RCC 7860 (cell line): ENCODE measurements at regions not wholly inside any gene's neighbourhood (a gene's known extent, or its start where the extent isn't known, plus 50 kb on each side); places are given as distances from the start of the nearest gene placed in this dataset.
A peak's percentile ranks its signal among the peaks of the same experiment; 100 is the strongest.
"Not testable (repeated sequence)": the region's sequence is repeated elsewhere in the genome, so short reads cannot be mapped to it uniquely, and the experiment has no call there.

Source experiments
- DNase-seq: peaks from one replicate; pipeline ENCODE4 v3.0.0-alpha.2; 2015; ENCODE audit warnings: low spot score
- FAIRE-seq: peaks from 2 replicates; lab custom pipeline; 2012; peaks lifted over from hg19 to GRCh38; lab: Jason Lieb, UNC

- FAIRE-seq (no peak), DNase-seq (no peak)
These were observed 78.2 kb downstream of the HACD1 start for GRCh38 chr10:17538941-17539340.

- FAIRE-seq (no peak), DNase-seq (no peak)
These were observed 79.9 kb downstream of the HACD1 start for GRCh38 chr10:17537281-17537680.

- no peak for DNase-seq
- FAIRE-seq = no peak
These were observed 81.0 kb downstream of the HACD1 start for GRCh38 chr10:17536221-17536620.

GRCh38 chr10:17533731-17534130 lies 79.3 kb upstream of the ST8SIA6 start:
- FAIRE-seq = no peak
- DNase-seq = no peak

DNA sequence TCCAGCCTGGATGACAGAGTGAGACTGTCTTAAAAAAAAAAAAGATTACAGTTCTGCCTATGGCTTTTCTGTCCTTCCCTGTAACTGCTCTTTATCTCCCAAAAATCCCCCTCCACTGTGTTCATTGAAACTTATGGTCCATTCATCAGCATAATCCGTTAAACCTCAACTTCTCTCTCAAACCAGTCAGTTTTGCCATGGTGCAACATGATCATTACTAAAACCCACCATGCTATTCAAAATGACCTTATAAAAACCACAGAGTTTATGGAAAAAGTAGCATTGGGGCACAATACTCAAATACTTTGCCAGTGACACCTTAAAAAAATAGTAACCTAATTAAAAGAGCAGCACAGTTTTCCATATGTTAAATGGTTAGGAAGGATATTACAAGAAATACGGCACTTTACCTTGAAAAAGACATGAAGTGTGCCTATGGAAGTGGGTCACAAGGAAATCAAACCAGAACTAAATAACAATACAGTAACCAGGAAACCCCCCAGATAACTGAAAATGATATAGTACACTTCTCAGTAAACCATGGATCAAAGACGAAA lies 74.0 kb upstream of the ST8SIA6 start:
- DNase-seq (no peak), FAIRE-seq (no peak)

- peak; percentile 19 for DNase-seq
- no peak for FAIRE-seq
These were observed 73.2 kb upstream of the ST8SIA6 start for GRCh38 chr10:17527514-17528146.

- not testable (repeated sequence) for FAIRE-seq, DNase-seq
These were observed 72.2 kb upstream of the ST8SIA6 start for GRCh38 chr10:17526571-17526970.

- FAIRE-seq = no peak
These were observed 69.5 kb upstream of the ST8SIA6 start for GRCh38 chr10:17523917-17524316.

DNA sequence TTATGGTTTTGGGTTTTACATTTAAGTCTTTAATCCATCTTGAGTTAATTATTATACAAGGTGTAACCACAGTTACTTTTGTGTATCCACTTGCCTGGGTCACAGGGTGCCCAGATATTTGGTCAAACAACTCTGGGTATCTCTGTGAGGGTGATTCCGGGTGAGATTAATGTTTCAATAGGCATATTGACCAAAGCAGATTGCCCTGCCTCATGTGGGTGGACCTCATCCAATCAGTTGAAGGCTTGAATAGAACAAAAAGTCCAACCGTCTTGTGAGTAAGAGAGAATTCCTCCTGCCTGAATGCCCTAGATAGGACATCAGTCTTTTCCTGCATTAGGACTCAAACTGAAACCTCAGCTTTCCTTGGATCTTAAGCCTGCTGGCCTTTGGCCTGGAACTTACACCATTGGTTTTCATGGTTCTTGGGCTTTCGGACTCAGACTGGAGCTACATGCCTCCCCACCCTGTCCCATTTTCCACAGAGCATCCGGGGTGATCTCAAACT lies 68.9 kb upstream of the ST8SIA6 start:
- peak; percentile 25 for DNase-seq
- peak; percentile 68 for FAIRE-seq

More at GRCh38 chr10:17523917-17524316, 69.5 kb upstream of the ST8SIA6 start:
- no peak for DNase-seq

- FAIRE-seq, DNase-seq: not testable (repeated sequence)
These were observed 67.9 kb upstream of the ST8SIA6 start for GRCh38 chr10:17522269-17522668.

- DNase-seq (no peak), FAIRE-seq (no peak)
These were observed 65.1 kb upstream of the ST8SIA6 start for GRCh38 chr10:17519457-17519856.

DNA sequence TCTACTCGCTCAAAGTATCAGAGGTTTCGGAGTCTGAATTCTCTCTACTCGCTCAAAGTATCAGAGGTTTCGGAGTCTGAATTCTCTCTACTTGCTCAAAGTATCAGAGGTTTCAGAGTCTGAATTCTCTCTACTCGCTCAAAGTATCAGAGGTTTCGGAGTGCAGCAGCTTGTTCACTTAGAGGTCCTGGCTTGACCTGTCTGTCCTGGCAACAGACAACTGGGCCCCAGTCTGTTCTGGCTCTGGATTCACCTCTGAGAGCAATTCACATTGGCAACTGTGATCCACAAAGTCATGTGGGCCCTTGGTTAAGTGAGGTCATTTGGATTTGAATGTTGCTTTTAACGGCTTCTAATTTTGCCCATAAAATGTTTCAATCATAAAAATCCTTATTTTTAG lies 63.9 kb upstream of the ST8SIA6 start:
- FAIRE-seq = no peak
- no peak for DNase-seq

GRCh38 chr10:17516376-17516775 lies 62.0 kb upstream of the ST8SIA6 start:
- peak; percentile 91 for DNase-seq
- FAIRE-seq = peak; percentile 95

- peak; percentile 99 for FAIRE-seq
- peak; percentile 99 for DNase-seq
These were observed 58.1 kb upstream of the ST8SIA6 start for GRCh38 chr10:17512341-17513001.

DNA sequence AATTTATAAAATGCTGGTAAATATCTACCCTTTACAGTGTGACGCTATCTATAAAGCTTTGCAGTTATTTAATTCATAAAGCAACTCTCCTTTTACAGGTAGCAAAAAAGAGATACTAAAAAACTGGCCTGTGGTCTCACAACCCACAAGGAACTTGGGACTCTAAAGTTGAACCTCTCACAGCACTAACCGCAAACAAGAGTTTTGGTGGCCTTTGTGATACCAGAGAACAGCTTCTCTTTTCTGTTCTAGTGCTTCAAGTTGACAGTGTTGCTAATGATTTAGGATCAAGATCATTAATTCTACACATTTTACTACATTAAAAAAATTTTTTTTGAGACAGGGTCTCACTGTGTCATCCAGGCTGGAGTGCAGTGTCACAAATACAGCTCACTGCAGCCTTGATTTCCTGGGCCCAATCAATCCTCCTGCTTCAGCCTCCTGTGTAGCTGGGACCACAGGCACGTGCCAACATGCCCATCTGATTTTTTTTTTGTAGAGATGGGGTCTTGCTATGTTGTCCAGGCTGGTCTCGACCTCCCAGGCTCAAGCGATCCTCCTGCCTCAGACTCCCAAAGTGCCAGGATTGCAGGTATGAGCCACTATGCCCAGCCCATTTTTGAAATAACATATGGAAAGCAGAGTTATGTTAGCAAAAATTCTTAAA lies 56.0 kb upstream of the ST8SIA6 start:
- FAIRE-seq = no peak
- no peak for DNase-seq

DNA sequence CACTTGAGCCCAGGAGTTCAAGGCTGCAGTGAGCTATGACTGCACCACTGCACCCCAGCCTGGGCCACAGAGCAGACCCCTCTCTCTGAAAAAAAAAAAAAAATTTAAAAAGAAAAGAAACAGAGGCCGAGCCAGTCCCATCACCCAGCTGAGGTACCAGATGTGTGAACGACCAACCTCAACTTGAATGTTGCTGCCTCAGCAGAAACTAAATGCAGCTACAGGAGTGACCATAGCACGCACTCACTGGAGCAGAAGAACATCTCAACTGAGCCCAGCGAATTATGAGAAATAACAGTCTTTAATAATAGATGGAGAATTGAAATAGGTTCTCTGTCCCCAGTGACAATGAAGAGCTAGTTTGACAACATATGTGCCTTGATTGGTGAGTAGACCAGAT lies 53.1 kb upstream of the ST8SIA6 start:
- FAIRE-seq (no peak), DNase-seq (no peak)

- no peak for FAIRE-seq
- DNase-seq = no peak
These were observed 52.6 kb upstream of the ST8SIA6 start for GRCh38 chr10:17506856-17507471.

DNA sequence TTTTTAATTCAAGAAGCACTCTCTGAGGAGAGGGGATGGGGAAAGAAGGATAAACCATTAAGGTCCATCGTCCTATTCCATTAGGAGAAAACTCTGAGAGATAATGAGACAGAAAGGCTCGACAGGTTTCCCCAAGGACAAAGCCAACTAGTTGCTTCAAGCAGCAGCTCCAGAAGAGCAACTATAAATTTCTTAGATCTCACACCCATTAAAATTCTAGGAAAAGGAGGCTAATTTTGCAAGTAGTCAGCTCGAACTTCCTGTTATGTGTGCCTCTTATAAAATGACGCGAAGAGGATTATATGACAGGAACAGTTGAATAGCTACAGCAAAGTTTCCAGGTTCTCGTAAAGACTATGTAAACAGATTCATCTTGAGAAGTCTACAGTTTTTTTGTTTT lies 52.0 kb upstream of the ST8SIA6 start:
- no peak for FAIRE-seq
- DNase-seq = no peak

DNA sequence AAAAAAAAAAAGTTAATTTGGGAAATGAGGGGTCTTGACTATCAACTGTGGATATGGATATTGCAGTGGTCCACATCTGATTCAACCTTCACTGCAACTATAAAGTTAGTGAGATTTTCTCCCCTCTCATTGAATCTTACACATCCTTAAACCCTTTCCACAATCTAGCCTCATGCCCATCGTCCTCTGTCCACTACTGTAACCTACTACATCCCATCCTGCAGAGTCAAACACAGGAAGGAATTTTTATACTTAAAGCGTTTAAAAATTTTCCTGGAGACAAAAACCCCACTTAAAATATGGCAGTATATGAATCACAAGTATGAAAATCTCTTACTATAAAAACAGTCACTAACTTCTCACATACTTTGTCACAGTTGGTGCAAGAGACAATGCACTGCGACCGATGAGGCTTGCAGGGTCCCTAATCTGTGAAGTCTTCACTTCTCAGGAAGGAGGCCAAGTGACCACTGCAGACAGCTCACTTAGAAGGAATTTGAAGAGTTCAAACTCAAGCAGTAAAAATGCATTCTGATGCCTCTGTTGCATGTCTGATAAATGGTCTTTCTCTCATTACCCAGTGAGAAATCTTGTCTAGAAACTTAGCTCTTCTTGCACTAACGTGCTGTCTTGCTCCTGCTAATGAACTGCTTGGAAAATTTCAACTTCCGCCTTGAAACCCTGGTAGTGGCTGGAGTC lies 50.3 kb upstream of the ST8SIA6 start:
- FAIRE-seq = peak; percentile 77

More for the DNA sequence above, 50.3 kb upstream of the ST8SIA6 start:
- peak; percentile 84 for DNase-seq
